HG03432 (cell line): ENCODE measurements at regions not wholly inside any gene's neighbourhood (a gene's known extent, or its start where the extent isn't known, plus 50 kb on each side); places are given as distances from the start of the nearest gene placed in this dataset.
A peak's percentile ranks its signal among the peaks of the same experiment; 100 is the strongest.

Experiments
- ATAC-seq: cut with Tn5 transposase; IDR thresholded peaks from one replicate; pipeline ENCODE4 v1.9.1; 2021; ENCODE audit warnings: mild to moderate bottlenecking, moderate library complexity; ENCODE audit not compliant: unreplicated experiment

DNA sequence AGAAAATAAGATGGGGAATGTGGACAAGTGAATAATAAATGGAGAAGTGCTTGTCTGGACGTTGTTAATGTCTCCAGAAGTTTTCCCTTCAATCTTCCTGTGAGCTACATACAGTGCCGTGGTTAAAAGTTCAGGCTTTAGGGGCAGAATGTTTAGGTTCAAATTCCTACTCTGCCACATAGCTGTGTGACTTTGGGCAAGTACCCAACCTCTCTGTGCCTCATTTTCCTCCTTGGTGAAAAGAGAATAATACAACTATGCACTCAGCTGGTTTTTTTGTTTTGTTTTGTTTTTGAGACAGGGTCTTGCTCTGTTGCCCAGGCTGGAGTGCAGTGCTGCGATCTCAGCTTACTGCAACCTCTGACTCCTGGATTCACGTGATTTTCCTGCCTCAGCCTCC, 143.5 kb downstream of the CHIC2 start:
- ATAC-seq, result no peak

DNA sequence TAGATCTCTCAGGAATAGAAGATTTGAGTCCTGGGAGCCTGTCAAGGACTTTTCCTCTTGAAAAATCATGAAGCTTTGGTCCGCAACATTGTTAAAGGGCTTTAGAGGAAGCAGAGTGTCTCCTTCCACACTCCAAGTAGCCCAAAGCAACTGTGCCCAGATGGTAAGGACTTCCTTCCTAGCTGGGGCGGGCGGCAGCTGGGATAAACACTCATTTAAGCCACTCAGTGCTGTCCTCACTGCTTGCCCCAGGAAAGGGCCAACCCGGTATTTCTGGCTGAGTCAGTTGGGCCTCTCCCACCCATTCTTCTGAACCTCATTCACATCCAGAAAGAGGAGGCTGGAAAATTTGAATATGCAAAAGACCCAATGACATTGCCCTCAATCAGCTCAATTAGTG, 144.3 kb downstream of the CHIC2 start:
- no peak for ATAC-seq

DNA sequence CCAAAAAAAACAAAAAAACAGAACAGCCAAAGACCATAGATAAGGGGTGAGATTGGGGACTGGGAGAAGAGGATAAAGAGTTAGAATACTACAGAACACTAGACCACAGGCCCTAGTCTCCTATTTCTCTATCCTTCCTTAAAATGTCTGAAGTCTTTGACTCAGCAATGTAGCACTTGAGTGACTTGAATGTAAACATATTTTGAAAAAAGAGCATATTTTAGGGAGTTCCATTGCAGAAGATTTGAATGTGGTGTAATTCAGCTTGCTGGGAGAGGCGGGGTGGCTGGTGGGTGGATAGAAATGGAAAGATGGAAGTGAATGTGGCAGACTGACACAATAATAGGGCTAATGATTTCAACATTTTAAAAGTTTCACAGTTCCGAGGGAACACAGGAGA, 144.9 kb downstream of the CHIC2 start:
- no peak for ATAC-seq

DNA sequence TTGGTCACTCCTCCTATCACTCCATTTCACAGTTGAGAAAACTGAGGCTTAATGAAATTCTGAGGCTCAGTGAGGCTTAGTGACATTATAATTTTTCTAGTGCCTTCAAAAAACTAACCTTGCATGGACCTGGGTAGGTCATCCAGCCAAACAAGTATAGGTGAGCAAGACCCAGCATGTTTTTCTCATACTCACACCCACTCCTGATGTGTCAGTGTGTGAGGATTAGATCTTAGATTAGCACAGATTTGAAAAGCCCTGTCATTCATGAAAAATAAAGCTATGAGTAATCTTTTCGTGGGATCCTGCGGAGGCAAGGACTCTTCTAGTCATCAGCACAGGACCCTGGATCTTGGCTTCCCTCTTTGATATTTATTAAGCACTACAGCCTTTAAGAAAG, 146.7 kb downstream of the CHIC2 start:
- ATAC-seq, result no peak

DNA sequence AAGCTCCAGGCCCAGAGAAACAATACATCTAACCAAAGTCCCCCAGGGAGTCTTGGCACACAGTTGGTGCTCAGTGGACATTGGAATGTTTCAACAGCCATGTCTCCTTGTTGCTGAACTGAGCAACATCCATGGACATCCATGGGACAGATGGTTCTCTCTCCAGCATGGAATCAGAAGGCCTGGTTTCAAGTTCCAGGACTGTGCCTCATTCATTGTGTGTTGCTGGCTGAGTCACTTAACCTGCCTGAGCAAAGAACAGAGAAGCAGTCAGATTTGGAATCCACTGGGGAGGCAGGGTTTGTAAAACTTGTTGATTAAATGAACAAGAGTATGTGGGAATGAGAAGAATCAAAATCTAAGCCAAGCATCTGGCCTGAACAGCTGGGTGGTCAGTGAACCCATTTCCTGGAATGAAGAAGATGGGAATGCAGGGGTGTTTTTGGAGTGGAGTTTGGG, 147.9 kb downstream of the CHIC2 start:
- no peak for ATAC-seq

DNA sequence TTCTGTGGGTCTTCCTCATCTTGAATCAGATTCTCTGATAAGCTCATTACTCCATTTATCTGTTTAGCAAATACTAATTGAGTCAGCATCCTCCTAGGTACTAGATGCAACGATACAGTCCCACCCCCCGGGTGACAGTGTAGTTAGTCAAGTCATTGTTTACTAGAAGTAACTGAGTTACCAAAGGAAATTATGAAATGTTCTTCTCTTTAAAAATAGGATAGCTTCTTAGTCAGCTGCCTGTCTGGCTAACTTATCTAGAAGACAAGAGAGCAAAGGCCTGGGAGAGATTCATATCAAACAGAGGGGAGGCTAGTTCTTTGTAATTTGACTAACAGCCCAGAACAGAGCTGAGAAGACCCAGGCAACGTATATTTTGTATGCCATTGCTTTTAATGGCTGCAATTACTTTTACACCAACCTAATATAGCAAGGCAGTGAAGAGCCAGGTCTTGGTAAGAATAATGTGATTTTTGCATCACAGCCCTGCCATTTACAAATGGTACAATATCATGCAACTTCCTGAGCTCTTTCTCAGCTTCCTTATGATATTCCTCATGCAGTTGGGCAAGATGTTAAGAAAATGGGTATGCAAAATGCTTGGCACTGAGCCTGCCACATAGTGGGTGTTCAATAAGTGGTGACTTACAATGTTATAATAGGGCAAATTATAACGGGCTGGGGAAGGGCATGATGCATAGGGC, 149.9 kb downstream of the CHIC2 start:
- ATAC-seq, result no peak

DNA sequence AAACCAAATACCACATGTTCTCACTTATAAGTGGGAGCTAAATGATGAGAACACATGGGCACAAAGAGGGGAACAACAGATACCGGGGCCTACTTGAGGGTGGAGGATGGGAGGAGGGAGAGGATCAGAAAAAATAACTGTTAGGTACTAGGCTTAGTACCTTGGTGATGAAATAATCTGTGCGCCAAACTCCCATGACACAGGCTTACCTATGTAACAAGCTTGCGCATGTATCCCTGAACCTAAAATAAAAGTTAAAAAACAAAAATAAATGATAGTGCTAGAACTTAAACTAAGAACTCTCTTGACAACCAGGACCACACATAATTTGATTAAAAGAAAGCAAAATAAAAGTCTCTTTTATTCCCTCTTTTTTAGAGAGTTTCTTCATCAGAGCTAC, 150.6 kb downstream of the CHIC2 start:
- no peak for ATAC-seq

DNA sequence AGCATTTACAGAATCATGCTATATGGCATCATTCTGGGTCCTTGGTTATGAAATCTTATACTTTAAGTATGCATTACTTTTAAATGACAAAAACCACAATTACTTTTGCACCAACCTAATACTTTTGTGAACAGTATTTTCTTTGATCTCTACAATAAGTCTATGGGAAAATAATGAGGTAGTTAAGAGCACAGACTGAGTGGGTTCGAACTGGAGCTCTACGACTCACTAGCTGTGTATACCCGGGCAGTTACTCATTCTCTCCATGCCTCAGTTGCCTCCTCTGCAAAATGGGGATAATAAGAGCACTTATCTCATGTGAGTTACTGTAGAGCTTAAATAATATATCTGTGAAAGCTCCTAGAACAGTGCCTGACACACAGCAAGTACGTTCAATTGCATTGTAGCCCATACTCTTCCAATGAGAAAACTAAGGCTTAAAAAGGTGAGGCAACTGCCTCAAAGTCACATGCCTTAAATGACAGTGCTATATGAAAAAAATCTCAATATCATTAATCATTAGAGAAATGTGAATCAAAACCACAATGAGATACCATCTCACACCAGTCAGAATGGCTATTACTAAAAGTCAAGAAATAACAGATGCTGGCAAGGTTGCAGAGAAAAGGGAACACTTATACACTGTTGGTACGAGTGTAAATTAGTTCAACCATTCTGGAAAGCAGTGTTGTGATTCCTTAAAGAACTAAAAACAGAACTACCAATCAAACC, 151.5 kb downstream of the CHIC2 start:
- ATAC-seq, result no peak

DNA sequence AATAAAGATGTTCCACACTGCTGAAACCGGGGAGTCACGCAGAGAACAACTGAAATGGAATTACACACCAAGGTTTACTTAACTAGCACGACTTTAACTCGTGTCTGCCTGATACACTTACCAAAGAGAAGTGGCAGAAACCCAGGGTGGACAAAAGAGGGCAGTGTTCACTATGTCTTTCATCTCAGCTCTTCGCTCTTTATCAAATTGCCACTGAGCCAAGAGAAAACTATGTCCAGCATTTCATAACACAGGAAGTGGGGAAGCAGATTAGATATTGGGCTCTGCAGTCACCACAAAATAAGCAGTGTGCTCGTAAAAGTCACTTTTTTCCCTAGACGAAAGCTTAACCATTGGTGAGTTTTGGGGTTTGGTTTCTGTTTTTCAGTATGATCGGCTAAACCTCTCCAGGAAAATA, 155.7 kb downstream of the CHIC2 start:
- ATAC-seq, result peak; percentile 65

DNA sequence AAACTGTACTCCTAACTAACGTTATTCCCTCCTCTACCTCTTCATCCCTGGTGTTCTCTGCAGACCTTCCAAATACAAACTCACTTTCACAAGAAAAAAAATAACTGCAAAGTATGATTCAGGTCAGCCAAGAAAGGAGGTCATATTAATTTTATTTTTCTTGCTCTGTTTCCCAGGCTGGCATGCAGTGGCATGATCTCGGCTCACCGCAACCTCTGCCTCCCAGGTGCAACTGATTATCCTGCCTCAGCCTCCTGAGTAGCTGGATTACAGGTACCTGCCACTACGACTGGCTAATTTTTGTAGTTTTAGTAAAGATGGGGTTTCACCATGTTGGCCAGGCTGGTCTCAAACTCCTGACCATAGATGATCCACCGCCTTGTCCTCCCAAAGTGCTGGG, 156.6 kb downstream of the CHIC2 start:
- no peak for ATAC-seq

DNA sequence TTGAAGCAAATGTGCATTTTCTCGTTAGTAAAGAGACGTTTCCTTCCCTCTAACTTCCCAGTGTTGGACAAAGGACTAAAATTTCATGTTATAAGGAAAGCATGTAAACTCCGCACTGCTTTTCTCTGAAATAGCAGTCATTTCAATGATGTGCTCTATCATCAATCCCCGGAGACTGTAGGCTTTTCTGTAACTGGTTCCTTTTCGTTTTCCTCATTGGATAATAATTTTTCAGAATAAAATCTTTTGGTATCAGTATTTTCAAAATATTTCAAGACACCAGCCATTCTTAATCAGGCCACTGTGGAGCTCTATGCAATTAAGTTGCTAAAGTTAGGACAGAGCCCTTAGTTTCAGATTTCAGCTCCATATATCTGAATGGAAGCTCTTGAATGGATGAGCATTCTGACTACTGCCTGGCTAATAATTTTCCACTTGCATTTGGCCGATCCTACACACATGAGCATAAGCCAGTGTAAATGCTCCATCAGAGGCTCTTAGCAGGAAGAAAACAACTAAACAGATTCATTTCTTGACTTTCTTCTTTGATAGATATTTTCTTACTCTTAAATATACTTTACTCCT, 157.7 kb downstream of the CHIC2 start:
- no peak for ATAC-seq

DNA sequence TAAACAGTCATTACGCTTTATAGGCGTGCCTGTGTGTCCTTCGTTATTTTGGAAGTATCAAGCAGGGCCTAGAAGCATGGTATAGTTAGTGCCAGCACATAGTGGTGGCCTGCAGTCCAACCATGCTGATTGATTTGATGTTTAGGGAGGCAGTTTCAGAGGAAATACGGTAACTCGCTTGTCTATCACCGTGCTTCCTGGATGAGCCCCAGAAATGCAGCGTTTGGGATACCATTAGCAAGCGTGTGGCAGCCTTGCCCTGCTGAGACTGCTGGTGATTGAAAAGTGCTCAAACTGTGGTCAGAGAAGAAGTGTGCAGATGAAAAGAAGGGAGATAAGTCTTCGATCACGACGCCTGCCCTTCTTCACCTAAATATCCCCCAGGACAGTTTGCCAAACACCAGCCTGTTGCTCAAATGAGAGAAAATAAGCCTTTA, 158.4 kb downstream of the CHIC2 start:
- ATAC-seq, result peak; percentile 55

DNA sequence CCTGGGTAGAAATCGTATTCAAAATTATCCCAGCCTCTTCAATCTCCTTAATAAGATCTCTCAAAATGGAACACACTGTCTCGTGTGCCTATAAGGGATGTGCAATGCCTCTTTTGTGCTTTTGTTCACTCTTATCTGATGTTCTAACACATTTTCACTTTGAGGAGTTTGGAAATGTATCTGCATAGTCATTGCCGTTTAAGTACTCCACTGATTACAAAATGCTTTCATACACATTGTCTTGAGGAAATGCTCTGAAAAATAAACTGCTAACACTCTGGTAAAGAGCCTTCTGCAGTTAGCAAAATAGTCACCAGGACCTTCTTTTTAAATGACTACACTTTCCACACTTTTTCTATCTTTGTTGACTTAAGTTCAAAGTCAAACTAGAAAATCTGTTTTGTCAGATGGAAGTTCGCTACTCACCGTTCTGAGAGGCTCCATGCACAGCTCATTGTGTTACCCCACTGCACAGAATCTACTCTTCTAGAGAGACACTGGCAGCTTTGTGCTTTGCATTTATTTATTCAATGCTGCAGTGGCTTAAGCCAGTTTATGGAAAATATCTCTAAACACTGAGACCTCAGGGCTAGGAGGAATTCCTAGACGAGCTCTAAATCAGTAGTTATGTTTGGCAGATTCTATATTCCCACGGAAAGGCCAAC, 159.0 kb downstream of the CHIC2 start:
- no peak for ATAC-seq

DNA sequence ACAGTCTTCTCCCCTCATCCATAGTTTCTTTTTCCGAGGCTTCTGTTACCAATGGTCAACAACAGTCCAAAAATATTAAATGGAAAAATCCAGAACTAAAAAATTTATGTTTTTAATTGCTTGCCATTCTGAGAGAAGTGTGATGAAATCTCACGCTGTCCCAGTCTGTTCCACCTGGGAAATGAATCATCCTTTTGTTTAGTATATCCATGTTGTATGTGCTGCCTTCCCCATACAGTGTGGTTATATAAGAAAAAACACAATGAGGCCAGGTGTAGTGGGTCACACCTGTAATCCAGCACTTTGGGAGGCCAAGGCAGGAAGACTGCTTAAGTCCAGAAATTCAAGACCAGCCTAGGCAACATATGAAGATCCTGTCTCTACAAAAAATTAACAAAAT, 161.6 kb downstream of the CHIC2 start:
- ATAC-seq, result no peak

DNA sequence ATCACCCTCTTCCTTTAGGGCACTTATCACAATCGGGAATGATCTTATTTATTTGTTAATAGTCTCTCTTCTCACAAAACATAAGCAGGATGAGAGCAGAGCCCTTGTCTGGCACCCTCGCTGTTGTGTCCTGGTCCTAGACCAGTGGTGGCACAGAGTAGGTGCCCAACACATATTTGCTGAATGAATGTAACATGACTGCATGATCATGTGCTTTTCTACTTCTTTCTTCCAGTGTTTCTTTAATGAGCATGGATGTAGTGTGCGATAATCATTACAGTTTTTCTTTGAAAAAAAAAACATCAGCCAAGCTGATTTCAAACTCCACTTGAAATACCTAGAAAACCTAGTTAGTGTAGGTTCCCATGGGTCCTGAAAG, 164.1 kb downstream of the CHIC2 start:
- no peak for ATAC-seq

DNA sequence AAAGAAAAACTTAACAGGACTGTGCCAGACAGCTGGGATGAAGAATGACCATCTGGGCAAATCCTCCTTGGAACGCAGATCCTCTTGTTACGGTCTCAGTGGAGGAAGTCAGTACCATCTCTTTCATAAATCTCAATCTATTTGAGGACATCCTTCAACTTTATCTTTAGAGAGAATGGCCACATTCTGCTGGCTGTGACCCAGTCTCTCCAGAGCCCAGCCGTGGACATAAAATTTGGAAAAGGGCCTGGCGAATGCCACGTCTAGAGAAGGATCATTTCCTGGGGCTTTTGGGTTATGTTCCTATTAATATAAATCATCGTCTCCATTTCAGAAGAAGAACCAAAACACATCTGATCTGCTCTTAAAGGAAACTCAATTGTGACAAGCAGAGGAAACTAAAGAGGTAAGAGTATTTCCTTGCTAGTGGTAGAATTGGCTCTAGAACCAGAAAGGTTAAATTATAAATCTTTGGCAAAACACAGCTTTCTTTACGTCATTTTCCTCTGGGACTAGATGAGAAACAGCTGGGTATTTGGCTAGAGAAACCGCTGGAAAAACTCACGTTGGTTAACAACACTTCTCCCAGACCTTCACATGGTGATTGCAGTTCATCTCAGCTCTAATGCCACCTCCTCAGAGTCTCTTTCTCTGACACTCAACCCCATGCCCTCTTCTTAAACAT, 164.7 kb downstream of the CHIC2 start:
- ATAC-seq, result no peak

DNA sequence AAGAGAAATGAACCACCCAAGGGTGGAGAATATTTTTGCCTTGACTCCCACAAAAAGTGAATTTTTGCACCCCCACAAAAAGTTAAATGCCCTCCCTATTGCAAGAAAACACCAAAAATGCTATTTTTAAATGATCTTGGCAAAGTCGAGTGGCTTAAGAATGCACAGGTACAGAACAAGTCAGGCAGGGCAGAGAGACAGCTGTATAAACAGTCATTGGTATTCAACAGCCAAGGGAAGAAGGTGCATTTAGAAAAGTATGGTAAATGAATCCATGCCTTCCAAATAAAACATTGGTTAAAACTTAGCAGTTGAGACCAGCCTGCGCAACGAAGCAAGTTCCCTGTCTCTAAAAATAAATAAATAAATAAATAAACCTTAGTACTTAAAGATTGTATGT, 169.3 kb downstream of the CHIC2 start:
- no peak for ATAC-seq

DNA sequence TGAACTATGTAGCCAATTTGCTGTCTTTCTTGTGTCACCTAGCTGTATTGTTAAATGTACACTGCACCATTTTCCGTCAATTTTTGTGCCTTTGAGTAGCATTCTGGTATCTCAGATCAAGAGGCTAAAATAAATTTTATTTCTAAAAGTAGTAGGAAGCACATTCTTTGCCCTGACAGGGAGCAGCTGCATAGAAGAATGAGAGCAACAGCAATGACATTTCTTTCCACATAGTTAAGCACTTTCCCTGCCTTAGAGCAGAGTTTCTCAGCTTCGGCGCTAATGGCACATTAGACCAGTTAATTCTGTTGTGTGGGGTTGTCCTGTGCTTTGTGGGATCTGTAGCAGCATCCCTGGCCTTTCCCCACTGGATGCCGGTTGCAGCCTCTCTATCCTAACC, 173.9 kb downstream of the CHIC2 start:
- ATAC-seq, result no peak

DNA sequence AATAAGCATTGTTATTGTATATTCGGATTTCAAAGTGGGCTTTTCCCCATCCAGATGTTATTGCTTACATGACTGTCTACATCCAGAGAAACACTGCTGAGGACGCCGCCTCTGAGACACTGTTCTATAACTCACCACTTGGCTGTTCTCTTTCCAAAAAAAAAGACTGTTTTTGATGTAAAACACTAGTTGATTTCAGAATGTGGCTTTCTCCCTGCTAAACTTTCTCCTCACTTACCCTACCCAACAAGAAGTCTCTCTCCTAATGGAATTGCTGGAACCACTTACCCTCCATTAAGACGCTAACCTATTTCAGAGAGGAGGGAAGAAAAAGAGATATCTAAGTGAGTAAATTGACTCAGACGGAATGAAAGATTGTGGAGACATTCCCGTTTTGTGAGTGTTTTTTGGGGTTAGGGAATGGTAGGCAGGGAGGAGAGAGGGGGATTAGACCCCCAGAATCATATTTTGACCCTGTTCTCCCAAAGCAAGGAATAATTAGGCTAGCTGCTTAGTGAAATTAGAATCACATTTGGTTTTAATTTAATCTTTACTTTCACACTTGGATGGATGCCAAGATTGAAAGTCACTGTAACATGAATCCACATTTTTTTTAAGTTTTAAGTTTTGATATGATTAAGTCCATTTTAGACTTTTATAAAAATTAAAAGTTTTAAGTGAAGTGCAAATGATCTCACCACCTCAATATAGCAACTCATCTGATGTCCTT, 174.9 kb downstream of the CHIC2 start:
- no peak for ATAC-seq

DNA sequence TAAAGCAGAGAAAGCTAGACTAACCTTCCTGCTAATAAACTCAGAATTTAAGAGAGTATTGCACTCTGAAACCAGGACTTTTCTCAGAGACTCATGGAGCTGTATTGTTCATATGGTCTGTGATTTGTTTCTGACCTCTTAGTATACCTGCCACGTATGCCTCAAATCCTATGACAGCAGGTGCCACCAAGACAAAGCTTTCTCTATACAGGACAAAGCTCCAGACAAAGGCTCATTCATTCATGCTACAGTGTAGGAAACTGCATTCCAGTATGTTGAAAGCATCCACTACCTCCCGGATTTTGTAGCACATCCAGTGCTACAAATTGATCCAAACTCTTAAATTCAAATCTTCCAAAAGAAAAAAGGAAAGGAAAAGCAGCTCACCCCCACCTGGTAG, 178.3 kb downstream of the CHIC2 start:
- ATAC-seq, result no peak
